Thoracic aorta (tissue), 2 donors: ENCODE measurements at regions not wholly inside any gene's neighbourhood (a gene's known extent, or its start where the extent isn't known, plus 50 kb on each side); places are given as distances from the start of the nearest gene placed in this dataset.

ENCODE experiments used
- ATAC-seq: fragments of 150-250 bp; one replicate; pipeline ENCODE4 v1.8.0; 2017; ENCODE audit warnings: low read depth; ENCODE audit not compliant: insufficient number of reproducible peaks, low FRiP score
- DNase-seq: peaks from one replicate; pipeline ENCODE4 v3.0.0-alpha.2; 2020; ENCODE audit warnings: low spot score
- H3K27ac ChIP-seq, 2 donors: fragments of 200-600 bp; sonication (generic); 1 replicate in 1 of 2; 2 replicates in 1 of 2; pipeline ENCODE4 v1.5.1; 2016; ENCODE audit warnings: mild to moderate bottlenecking in 2 of 2, moderate library complexity in 2 of 2
- H3K27me3 ChIP-seq: fragments of 200-600 bp; sonication (generic); replicated peaks from 2 replicates; pipeline ENCODE4 v1.6.0; 2016; ENCODE audit warnings: mild to moderate bottlenecking; ENCODE audit not compliant: insufficient read depth
- H3K36me3 ChIP-seq: fragments of 200-600 bp; sonication (generic); one replicate; pipeline ENCODE4 v1.5.1; 2016
- H3K4me1 ChIP-seq, 2 donors: fragments of 200-600 bp; sonication (generic); 1 replicate in 1 of 2; 2 replicates in 1 of 2; pipeline versions ENCODE4 v1.5.1 to v1.6.0; 2016; ENCODE audit warnings: low read depth in 2 of 2, mild to moderate bottlenecking in 1 of 2; ENCODE audit not compliant: control insufficient read depth in 1 of 2
- H3K4me3 ChIP-seq: fragments of 200-600 bp; sonication (generic); 2 replicates; pipeline ENCODE4 v1.5.1; 2016; ENCODE audit warnings: mild to moderate bottlenecking
- H3K9me3 ChIP-seq: fragments of 200-600 bp; sonication (generic); 2 replicates; pipeline ENCODE4 v1.5.1; 2016
- CTCF ChIP-seq: fragments of 200-600 bp; sonication (generic); IDR thresholded peaks from one replicate; pipeline ENCODE4 v1.5.1; 2019; ENCODE audit warnings: antibody characterized with exemption

- Histone ChIP-seq H3K36me3 (no peaks in the 10 kb centered on the region), H3K27ac (no peak overlapping the region), H3K4me3 (no peak overlapping the region), H3K27me3 (no peaks in the 10 kb centered on the region), H3K4me1 (peaks cover 0 to 2% of the 10 kb centered on the region in 2 donors), H3K9me3 (no peaks in the 10 kb centered on the region)
- ATAC-seq (no peak), DNase-seq (no peak)
- TF ChIP-seq CTCF: no peak
These were observed 208.1 kb upstream of the HDAC9 start for GRCh38 chr7:18287482-18287881.

GRCh38 chr7:18288322-18289037, 207.1 kb upstream of the HDAC9 start:
- TF ChIP-seq CTCF: no peak
- H3K9me3 ChIP-seq: no peaks in the 10 kb centered on the region
- H3K36me3 ChIP-seq: no peaks in the 10 kb centered on the region
- no peak overlapping the region for H3K27ac ChIP-seq
- H3K27me3 ChIP-seq: no peaks in the 10 kb centered on the region
- peaks cover 0 to 2% of the 10 kb centered on the region in 2 donors for H3K4me1 ChIP-seq
- H3K4me3 ChIP-seq: no peak overlapping the region
- DNase-seq (no peak), ATAC-seq (no peak)

- Histone ChIP-seq H3K36me3 (no peaks in the 10 kb centered on the region), H3K27ac (no peak overlapping the region), H3K9me3 (no peaks in the 10 kb centered on the region), H3K27me3 (no peaks in the 10 kb centered on the region), H3K4me1 (peaks cover 0 to 2% of the 10 kb centered on the region in 2 donors), H3K4me3 (no peak overlapping the region)
- DNase-seq (no peak), ATAC-seq (no peak)
- no peak for TF ChIP-seq CTCF
These were observed 205.8 kb upstream of the HDAC9 start for GRCh38 chr7:18289788-18290187.

- Histone ChIP-seq H3K36me3 (no peaks in the 10 kb centered on the region), H3K9me3 (no peaks in the 10 kb centered on the region), H3K4me3 (peak overlapping the region; percentile 39), H3K4me1 (peaks cover 0 to 2% of the 10 kb centered on the region in 2 donors), H3K27ac (no peak overlapping the region), H3K27me3 (no peaks in the 10 kb centered on the region)
- ATAC-seq (no peak), DNase-seq (no peak)
- no peak for TF ChIP-seq CTCF
These were observed 205.3 kb upstream of the HDAC9 start for GRCh38 chr7:18290223-18290622.

- H3K36me3 ChIP-seq: no peaks in the 10 kb centered on the region
- ATAC-seq (no peak), DNase-seq (no peak)
- peak overlapping the region; percentile 39 for H3K4me3 ChIP-seq
- H3K9me3 ChIP-seq: no peaks in the 10 kb centered on the region
- peaks cover 0 to 2% of the 10 kb centered on the region in 2 donors for H3K4me1 ChIP-seq
- H3K27me3 ChIP-seq: no peaks in the 10 kb centered on the region
- no peak overlapping the region for H3K27ac ChIP-seq
- TF ChIP-seq CTCF: no peak
These were observed 204.7 kb upstream of the HDAC9 start for GRCh38 chr7:18290865-18291264.
